ENCODE measurements at regions not wholly inside any gene's neighbourhood (a gene's known extent, or its start where the extent isn't known, plus 50 kb on each side); places are given as distances from the start of the nearest gene placed in this dataset.

DNA sequence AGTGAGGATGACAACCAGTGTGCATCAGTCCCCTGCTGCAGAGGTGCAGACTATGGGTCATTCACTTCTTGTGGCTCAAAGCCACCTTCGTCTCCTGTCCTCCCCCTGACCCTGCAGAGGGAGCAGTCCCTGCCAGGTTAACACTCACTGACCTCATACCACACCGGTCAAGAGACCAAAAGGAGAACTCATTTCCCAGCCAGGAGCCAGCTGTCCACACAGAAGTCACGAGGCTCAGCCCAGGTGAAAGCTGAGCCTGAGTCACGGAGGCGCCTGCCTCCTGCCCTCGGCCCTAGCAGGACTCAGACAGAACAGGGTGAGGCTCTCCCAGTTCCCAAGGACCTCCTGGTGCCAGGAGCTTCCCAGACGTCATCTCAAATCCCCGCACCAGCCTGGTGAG lies 103.7 kb downstream of the MN1 start:
- H3K14ac ChIP-seq (ENCODE audit: insufficient read length): no peak overlapping the region
- no peak overlapping the region for H3K56ac ChIP-seq (replicated peaks; ENCODE audit: insufficient read length, low read depth, low read length)
- H2AFZ ChIP-seq (ENCODE audit: low read length): no peak overlapping the region
- no peak overlapping the region for H2BK15ac ChIP-seq (ENCODE audit: low read length)
- H3K4me3 ChIP-seq (ENCODE audit: extremely low read depth in 1 of 4, insufficient read depth in 2 of 4, low read depth in 3 of 4, low read length in 4 of 4): no peak overlapping the region
- peaks cover 0 to 16% of the 10 kb centered on the region in 2 experiments; a peak in 1 of 4 replicates for H3K79me2 ChIP-seq (ENCODE audit: control insufficient read depth in 1 of 2, insufficient read depth in 2 of 2, low read length in 2 of 2)
- H2BK5ac ChIP-seq (ENCODE audit: low read depth, low read length): no peak overlapping the region; the same call in 1 of the 2 replicates
- no peak overlapping the region for H3K9ac ChIP-seq (replicated peaks in 1 of 4; ENCODE audit: extremely low read depth in 1 of 4, low read depth in 3 of 4, low read length in 3 of 4)
- no peak overlapping the region for H3K18ac ChIP-seq (ENCODE audit: extremely low read depth, low read length)
- no peak overlapping the region for H3K23ac ChIP-seq (ENCODE audit: insufficient read length)
- no peak overlapping the region for H2BK20ac ChIP-seq (ENCODE audit: low read length)
- POLR2A ChIA-PET (ENCODE audit: partially characterized antibody): interaction anchor here (2.0 kb wide), 1 partner anchor 10 kb away, joined by 4 read pairs; no protein-coding TSS in a partner anchor
- CTCF ChIA-PET (ENCODE audit: partially characterized antibody): interaction anchor here (1.3 to 1.8 kb wide), 4 partner anchors 9 to 97 kb away, joined by 4 to 12 read pairs (median 4); no protein-coding TSS in a partner anchor
- H3K4me2 ChIP-seq (ENCODE audit: insufficient read depth in 1 of 2, low read depth in 2 of 2, low read length in 2 of 2): no peak overlapping the region
- peaks cover 10% of the 10 kb centered on the region; the same call in 1 of the 2 replicates for H3K79me1 ChIP-seq (ENCODE audit: low read depth, low read length)
- H3K4ac ChIP-seq (replicated peaks; ENCODE audit: insufficient read length, low read depth, low read length): no peak overlapping the region
- no peak overlapping the region for H2AK5ac ChIP-seq (ENCODE audit: low read depth, low read length)
- no peaks in the 10 kb centered on the region for H3K23me2 ChIP-seq (ENCODE audit: low read depth, low read length)
- H3K4me1 ChIP-seq (replicated peaks in 1 of 4; ENCODE audit: control insufficient read depth in 3 of 4, insufficient read depth in 4 of 4, low read length in 3 of 4): no peaks in the 10 kb centered on the region
- H3K27me3 ChIP-seq (replicated peaks in 1 of 4; ENCODE audit: control insufficient read depth in 3 of 4, extremely low read depth in 1 of 4, insufficient read depth in 3 of 4, low read length in 3 of 4): no peaks in the 10 kb centered on the region
- H4K5ac ChIP-seq (ENCODE audit: insufficient read length, low read depth, low read length): no peak overlapping the region
- peaks cover 0 to 9% of the 10 kb centered on the region in 2 experiments; a peak in 2 of 4 replicates for H3K9me3 ChIP-seq (ENCODE audit: insufficient read depth in 2 of 2, low read depth in 1 of 2, low read length in 1 of 2)
- peaks cover 0 to 7% (median 0%) of the 10 kb centered on the region in 4 experiments; a peak in 1 of 8 replicates for H3K36me3 ChIP-seq (ENCODE audit: control insufficient read depth in 2 of 4, insufficient read depth in 4 of 4, low read length in 3 of 4)
- H4K91ac ChIP-seq (replicated peaks; ENCODE audit: insufficient read length, low read length): no peak overlapping the region
- 98% methylated on average over 6 of the region's 8 CpGs; no CpG with 5 or more reads in 1 of the 2 experiments for WGBS, 2 experiments (ENCODE audit: extremely low coverage in 1 of 2, insufficient coverage in 1 of 2, insufficient read length in 1 of 2, insufficient replicate concordance in 2 of 2, low coverage in 1 of 2, low lambda C conversion rate in 2 of 2, missing lambda C conversion rate in 1 of 2)
- no peak overlapping the region for H3K27ac ChIP-seq (ENCODE audit: low read depth, low read length)
- FAIRE-seq (no peak), DNase-seq (ENCODE audit: low read depth in 1 of 2, low spot score in 2 of 2) (no peak)
- peaks cover 1 to 5% of the 10 kb centered on the region in 2 experiments for H4K20me1 ChIP-seq (replicated peaks in 1 of 2; ENCODE audit: control insufficient read depth in 1 of 2, insufficient read depth in 2 of 2, low read length in 2 of 2)
- no peak for TF ChIP-seq CTBP2 (IDR thresholded peaks at IDR 0.05; ENCODE audit: borderline replicate concordance, insufficient read depth, insufficient read length, low read length)
- TF ChIP-seq EP300 (IDR thresholded peaks at IDR 0.05; ENCODE audit: borderline replicate concordance in 1 of 2, low read depth in 2 of 2, low read length in 2 of 2): no peak
- TF ChIP-seq FOSL1 (IDR thresholded peaks at IDR 0.05; ENCODE audit: insufficient read depth, low read depth, low read length): no peak
- no peak for TF ChIP-seq TCF12 (IDR thresholded peaks at IDR 0.05; ENCODE audit: low read depth, low read length)
- TF ChIP-seq ASH2L (IDR thresholded peaks at IDR 0.05; ENCODE audit: low read length): no peak
- no peak for TF ChIP-seq YY1 (IDR thresholded peaks at IDR 0.05; ENCODE audit: low read depth, low read length)
- no peak overlapping the region for H2BK120ac ChIP-seq (replicated peaks; ENCODE audit: low read depth, low read length)
- no peak overlapping the region for H4K8ac ChIP-seq (ENCODE audit: extremely low read depth, insufficient read depth, low read length)
- no peak overlapping the region for H2BK12ac ChIP-seq (ENCODE audit: low read depth, low read length)

All from H1 (cell line).